ENCODE measurements at regions not wholly inside any gene's neighbourhood (a gene's known extent, or its start where the extent isn't known, plus 50 kb on each side); places are given as distances from the start of the nearest gene placed in this dataset.

DNA sequence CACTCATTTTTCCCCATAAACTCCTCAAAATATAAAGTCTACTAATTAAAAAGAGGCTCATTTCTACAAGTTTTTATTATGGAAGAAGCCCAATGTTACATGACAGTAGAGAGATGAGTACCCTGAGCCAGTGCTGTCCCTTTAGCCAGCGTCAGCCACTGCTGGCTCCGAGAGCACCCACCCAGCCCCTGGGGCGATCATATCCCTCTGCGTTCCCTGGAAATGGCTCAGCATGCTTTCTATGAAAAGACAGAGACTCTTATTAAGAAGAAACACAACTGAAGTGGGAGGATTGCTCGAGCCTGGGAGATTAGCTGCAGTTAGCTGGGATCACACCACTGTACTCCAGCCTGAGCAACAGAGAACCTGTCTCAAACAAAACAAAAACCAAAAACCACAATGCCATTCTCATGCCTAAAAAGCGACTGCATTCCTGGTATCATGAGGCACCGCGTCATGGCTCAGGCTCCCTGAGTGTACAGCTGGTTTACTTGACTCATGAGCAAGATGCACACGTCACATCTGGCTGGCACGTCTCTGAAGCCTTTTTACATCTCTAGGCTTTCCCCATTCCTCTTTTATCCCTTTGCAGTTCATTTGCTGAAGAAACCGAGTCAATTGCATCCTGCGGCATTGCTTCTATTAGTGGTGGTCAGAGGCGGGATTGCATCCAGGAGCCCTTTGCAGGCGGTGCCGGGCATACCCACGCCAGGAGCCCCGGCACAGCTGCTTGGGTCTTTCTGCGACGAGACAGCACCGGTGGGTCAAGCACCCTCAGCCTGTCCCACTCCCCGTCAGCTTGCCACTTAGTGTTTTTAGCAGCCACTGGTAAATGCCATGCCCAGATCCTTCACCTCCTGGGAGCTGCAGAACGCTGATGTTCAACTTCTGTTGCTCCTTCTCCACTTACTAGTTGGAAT is 119.9 kb downstream of the CTTN start:
- H3K27ac ChIP-seq (ENCODE audit: low read depth, low read length) = no peak overlapping the region
- H3K9ac ChIP-seq (ENCODE audit: low read depth in 1 of 3, low read length in 3 of 3) = no peak overlapping the region
- no peak overlapping the region for H3K4me3 ChIP-seq (ENCODE audit: low read length in 3 of 3)
- H3K36me3 ChIP-seq (ENCODE audit: control insufficient read depth in 3 of 3, insufficient read depth in 3 of 3, low read length in 3 of 3) = no peaks in the 10 kb centered on the region
- peaks cover 0 to 3% (median 2%) of the 10 kb centered on the region in 3 donors for H3K9me3 ChIP-seq (ENCODE audit: control insufficient read depth in 3 of 3, low read length in 3 of 3)
- peaks cover 6 to 36% (median 18%) of the 10 kb centered on the region in 3 donors for H3K27me3 ChIP-seq (ENCODE audit: control insufficient read depth in 3 of 3, insufficient read depth in 3 of 3, low read length in 3 of 3)
- H3K4me1 ChIP-seq (ENCODE audit: control insufficient read depth in 3 of 3, insufficient read depth in 3 of 3, low read length in 3 of 3) = no peaks in the 10 kb centered on the region

DNA sequence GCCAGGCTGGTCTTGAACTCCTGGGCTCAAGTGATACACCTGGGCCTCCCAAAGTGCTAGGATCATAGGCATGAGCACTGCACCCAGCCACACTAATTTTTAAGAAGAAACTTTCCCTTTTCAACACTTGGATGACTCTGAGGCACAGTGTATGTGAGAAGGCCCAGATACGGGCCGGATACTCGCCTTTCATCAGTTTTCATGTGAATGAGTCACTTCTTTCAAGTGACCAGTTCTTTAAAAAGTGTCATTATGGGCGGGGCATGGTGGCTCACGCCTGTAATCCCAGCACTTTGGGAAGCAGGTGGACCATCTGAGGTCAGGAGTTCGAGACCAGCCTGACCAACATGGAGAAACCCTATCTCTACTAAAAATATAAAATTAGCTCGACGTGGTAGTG is 120.8 kb downstream of the CTTN start:
- H3K4me3 ChIP-seq (ENCODE audit: low read length in 3 of 3) = no peak overlapping the region
- H3K4me1 ChIP-seq (ENCODE audit: control insufficient read depth in 3 of 3, insufficient read depth in 3 of 3, low read length in 3 of 3) = no peaks in the 10 kb centered on the region
- H3K9ac ChIP-seq (ENCODE audit: low read depth in 1 of 3, low read length in 3 of 3) = no peak overlapping the region
- peaks cover 9 to 36% (median 26%) of the 10 kb centered on the region in 3 donors for H3K27me3 ChIP-seq (ENCODE audit: control insufficient read depth in 3 of 3, insufficient read depth in 3 of 3, low read length in 3 of 3)
- H3K27ac ChIP-seq (ENCODE audit: low read depth, low read length) = no peak overlapping the region
- H3K36me3 ChIP-seq (ENCODE audit: control insufficient read depth in 3 of 3, insufficient read depth in 3 of 3, low read length in 3 of 3) = no peaks in the 10 kb centered on the region
- H3K9me3 ChIP-seq (ENCODE audit: control insufficient read depth in 3 of 3, low read length in 3 of 3) = peaks cover 0 to 3% (median 0%) of the 10 kb centered on the region in 3 donors

DNA sequence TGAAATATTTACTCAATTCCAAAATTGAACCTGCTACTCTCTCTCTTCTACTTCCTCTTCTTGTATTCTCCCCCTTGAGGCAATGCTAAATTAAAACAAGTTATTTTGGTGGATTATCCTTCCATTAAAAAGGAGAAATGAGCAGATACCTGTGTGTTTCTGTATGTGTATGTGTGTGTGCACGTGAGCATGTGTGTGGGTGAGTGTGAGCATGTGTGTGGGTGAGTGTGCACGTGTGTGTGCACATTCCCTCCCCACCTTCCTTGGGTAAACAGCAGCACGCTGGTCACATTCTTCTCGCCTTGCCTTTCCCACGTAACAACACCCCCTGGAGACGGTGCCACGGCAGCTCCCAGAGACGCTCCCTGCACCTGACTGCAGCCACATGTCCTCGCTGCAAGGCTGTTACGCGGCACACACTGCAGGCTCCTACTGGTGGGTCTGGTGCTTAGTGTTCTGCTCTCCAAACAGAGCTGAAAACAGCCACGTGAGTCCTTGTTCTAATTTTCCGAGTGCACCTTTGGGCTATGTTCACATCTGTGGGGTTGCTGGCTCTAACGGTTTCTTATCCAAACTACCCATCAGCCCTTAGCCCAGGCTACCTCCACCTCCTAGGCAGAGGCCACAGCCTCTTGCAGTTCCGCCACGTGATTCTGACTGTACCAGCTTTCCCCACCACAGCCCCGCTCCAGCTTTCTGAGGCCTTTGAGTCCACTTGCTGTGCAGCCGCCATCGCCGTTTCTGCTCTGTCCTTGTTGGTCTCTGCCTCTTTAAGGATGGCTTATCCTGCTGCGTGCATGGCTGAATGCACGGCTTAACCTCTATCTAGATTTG is 123.4 kb downstream of the CTTN start:
- Histone ChIP-seq H3K36me3 (ENCODE audit: control insufficient read depth in 3 of 3, insufficient read depth in 3 of 3, low read length in 3 of 3) (no peaks in the 10 kb centered on the region), H3K27me3 (ENCODE audit: control insufficient read depth in 3 of 3, insufficient read depth in 3 of 3, low read length in 3 of 3) (peaks cover 9 to 36% (median 31%) of the 10 kb centered on the region in 3 donors), H3K9ac (ENCODE audit: low read depth in 1 of 3, low read length in 3 of 3) (no peak overlapping the region), H3K4me1 (ENCODE audit: control insufficient read depth in 3 of 3, insufficient read depth in 3 of 3, low read length in 3 of 3) (no peaks in the 10 kb centered on the region), H3K4me3 (ENCODE audit: low read length in 3 of 3) (no peak overlapping the region), H3K9me3 (ENCODE audit: control insufficient read depth in 3 of 3, low read length in 3 of 3) (peaks cover 0 to 3% (median 0%) of the 10 kb centered on the region in 3 donors), H3K27ac (ENCODE audit: low read depth, low read length) (no peak overlapping the region)

DNA sequence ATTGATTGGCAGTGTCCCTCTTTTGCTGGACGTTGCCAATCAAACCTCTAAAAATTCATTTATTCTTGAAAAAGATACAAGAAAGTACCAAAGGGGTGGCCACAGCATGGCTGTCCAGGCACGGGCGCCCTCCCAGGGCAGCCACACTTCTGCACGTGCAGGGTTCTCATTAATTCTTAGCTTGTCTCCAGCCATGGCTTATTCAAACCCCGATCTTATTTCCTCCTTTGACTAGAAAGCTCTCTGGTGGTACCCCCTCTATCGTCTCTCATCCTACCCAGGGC is 123.9 kb downstream of the CTTN start:
- no peaks in the 10 kb centered on the region for H3K36me3 ChIP-seq (ENCODE audit: control insufficient read depth in 3 of 3, insufficient read depth in 3 of 3, low read length in 3 of 3)
- no peak overlapping the region for H3K9ac ChIP-seq (ENCODE audit: low read depth in 1 of 3, low read length in 3 of 3)
- no peaks in the 10 kb centered on the region for H3K4me1 ChIP-seq (ENCODE audit: control insufficient read depth in 3 of 3, insufficient read depth in 3 of 3, low read length in 3 of 3)
- H3K9me3 ChIP-seq (ENCODE audit: control insufficient read depth in 3 of 3, low read length in 3 of 3) = peaks cover 0 to 3% (median 0%) of the 10 kb centered on the region in 3 donors
- no peak overlapping the region for H3K27ac ChIP-seq (ENCODE audit: low read depth, low read length)
- H3K27me3 ChIP-seq (ENCODE audit: control insufficient read depth in 3 of 3, insufficient read depth in 3 of 3, low read length in 3 of 3) = peaks cover 9 to 36% (median 31%) of the 10 kb centered on the region in 3 donors
- no peak overlapping the region for H3K4me3 ChIP-seq (ENCODE audit: low read length in 3 of 3)

DNA sequence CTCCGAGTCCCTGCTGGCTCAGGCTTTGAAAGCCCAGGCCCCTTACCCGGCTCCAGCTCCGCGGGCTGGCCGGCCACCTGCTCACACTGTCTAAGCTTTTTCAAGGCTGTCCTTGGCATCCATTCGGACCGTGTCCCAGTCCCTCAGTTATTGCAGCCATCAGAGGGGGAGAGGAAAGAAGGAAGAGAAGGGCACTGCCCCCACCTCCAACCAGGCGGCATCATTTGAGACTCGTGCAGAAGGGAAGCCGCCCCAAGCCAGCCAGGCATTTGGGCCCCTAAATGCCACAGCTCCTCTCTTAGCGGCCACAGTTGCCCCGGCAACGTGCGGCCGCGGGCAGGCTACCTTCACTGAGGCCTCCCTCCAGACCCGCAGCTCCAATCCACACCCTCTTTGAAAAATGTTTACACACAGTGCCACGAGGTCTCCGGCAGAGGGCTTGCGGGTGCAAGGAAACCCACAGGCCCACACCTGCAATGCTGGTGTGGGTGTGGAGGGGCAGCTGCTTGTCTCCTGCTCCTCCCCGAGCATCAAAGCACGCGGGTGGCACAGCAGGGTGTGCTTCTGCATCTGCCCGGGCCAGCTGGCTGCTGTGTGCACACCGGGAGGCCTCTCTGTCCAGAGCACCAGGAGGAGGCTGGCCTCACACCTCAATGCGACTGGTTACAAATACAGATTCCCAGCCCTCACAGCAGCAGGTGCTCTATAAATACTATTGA is 124.4 kb downstream of the CTTN start:
- Histone ChIP-seq H3K36me3 (ENCODE audit: control insufficient read depth in 3 of 3, insufficient read depth in 3 of 3, low read length in 3 of 3) (no peaks in the 10 kb centered on the region), H3K9ac (ENCODE audit: low read depth in 1 of 3, low read length in 3 of 3) (no peak overlapping the region), H3K27ac (ENCODE audit: low read depth, low read length) (no peak overlapping the region), H3K27me3 (ENCODE audit: control insufficient read depth in 3 of 3, insufficient read depth in 3 of 3, low read length in 3 of 3) (peaks cover 9 to 33% (median 31%) of the 10 kb centered on the region in 3 donors), H3K4me1 (ENCODE audit: control insufficient read depth in 3 of 3, insufficient read depth in 3 of 3, low read length in 3 of 3) (no peaks in the 10 kb centered on the region), H3K4me3 (ENCODE audit: low read length in 3 of 3) (no peak overlapping the region), H3K9me3 (ENCODE audit: control insufficient read depth in 3 of 3, low read length in 3 of 3) (no peaks in the 10 kb centered on the region)

DNA sequence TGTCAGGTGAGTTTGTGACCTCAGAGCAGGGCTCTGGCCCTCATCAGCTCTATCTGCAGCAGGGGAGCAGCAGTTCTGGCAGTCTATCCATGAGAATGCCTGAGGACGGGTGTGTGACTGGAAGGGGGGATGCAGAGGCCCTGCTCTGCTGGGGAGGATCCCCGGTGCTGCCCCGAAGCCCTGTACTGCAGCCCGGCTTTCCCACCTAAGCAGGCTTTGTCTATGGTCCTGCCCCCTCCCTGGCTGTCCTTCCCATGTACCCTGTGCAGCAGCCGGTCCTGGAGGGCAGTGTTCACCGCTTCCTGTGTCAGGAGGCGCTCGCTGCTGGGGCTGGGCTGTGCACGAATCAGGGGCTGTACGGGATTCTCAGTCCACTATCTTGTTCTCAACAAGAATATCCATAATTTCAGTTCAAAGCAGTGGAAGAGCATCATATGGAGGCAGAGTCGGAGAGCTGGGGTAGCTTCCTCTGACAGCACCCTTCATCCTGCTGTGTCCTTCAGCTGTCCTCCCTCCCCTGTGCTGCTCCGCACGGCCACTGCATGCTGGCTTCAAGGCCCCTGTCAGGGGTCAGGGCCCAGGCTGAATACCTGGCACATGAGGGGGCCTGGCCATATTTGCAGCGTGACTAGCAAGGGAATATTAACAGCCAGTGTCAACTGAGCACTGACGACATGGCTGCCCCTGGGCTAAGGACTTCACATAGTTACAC is 125.2 kb downstream of the CTTN start:
- Histone ChIP-seq H3K36me3 (ENCODE audit: control insufficient read depth in 3 of 3, insufficient read depth in 3 of 3, low read length in 3 of 3) (no peaks in the 10 kb centered on the region), H3K4me1 (ENCODE audit: control insufficient read depth in 3 of 3, insufficient read depth in 3 of 3, low read length in 3 of 3) (no peaks in the 10 kb centered on the region), H3K9ac (ENCODE audit: low read depth in 1 of 3, low read length in 3 of 3) (no peak overlapping the region), H3K27me3 (ENCODE audit: control insufficient read depth in 3 of 3, insufficient read depth in 3 of 3, low read length in 3 of 3) (peaks cover 4 to 31% (median 31%) of the 10 kb centered on the region in 3 donors), H3K9me3 (ENCODE audit: control insufficient read depth in 3 of 3, low read length in 3 of 3) (no peaks in the 10 kb centered on the region), H3K27ac (ENCODE audit: low read depth, low read length) (no peak overlapping the region), H3K4me3 (ENCODE audit: low read length in 3 of 3) (no peak overlapping the region)

DNA sequence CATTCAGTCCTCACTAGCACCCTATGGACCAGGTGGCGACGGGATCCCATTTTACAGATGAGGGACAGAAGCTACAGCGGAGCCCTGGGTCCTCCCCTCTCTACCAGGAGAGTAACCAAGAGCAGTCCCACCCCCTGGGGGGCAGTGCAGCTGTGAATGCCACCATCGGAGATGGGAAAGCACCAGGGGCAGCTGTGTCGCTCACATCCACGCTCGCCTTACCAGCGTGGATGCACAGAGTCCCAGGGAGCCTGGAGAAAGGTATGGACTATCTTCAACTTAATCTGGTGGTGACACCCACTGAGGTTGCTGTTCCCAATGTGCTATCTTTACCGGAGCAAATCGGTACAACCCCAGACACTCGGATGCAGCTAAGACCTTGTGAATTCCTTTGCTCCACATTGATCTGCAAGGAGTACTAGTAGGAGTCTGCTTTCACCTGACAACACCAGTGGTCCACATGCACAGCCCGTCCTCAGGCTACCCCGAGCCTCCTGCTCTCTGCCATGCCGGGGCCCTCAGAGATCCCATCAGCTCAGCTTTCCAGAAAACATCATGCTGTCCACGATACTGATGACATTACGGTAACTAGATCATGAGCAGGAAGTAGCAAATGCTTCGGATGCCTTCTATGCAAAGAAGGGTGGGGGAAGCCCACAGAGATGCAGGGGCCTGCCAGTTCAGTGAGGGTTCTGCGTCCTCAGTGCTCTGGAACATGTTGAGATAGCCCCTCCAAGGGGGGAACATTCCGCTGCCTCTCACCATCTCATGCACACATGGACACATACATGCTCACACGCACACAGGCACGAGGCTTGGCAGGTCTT is 126.0 kb downstream of the CTTN start:
- Histone ChIP-seq H3K27ac (ENCODE audit: low read depth, low read length) (no peak overlapping the region), H3K4me1 (ENCODE audit: control insufficient read depth in 3 of 3, insufficient read depth in 3 of 3, low read length in 3 of 3) (no peaks in the 10 kb centered on the region), H3K9ac (ENCODE audit: low read depth in 1 of 3, low read length in 3 of 3) (no peak overlapping the region), H3K36me3 (ENCODE audit: control insufficient read depth in 3 of 3, insufficient read depth in 3 of 3, low read length in 3 of 3) (no peaks in the 10 kb centered on the region), H3K9me3 (ENCODE audit: control insufficient read depth in 3 of 3, low read length in 3 of 3) (no peaks in the 10 kb centered on the region), H3K4me3 (ENCODE audit: low read length in 3 of 3) (no peak overlapping the region), H3K27me3 (ENCODE audit: control insufficient read depth in 3 of 3, insufficient read depth in 3 of 3, low read length in 3 of 3) (peaks cover 4 to 31% (median 24%) of the 10 kb centered on the region in 3 donors)

DNA sequence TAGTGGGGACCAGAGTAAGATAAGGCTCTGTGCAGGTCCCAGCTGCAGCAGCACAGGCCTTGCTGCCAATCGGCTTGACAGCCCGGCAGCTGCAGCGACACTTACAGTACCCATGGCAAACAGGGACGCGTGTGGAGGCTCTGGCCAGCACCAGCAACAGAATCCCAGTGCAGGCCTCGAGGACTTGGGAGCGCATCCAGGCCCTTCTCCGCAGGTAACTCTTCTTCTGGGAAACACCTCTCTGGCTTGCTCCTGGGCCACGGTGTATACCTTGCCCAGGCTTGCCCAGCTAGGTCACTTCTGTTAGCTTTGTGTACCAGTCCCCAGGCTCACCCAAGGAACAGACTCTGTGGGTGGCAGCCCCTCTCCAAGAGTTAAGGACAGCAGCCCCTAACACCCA is 126.7 kb downstream of the CTTN start:
- Histone ChIP-seq H3K4me3 (ENCODE audit: low read length in 3 of 3) (no peak overlapping the region), H3K9ac (ENCODE audit: low read depth in 1 of 3, low read length in 3 of 3) (no peak overlapping the region), H3K4me1 (ENCODE audit: control insufficient read depth in 3 of 3, insufficient read depth in 3 of 3, low read length in 3 of 3) (no peaks in the 10 kb centered on the region), H3K27ac (ENCODE audit: low read depth, low read length) (no peak overlapping the region), H3K27me3 (ENCODE audit: control insufficient read depth in 3 of 3, insufficient read depth in 3 of 3, low read length in 3 of 3) (peaks cover 4 to 31% (median 24%) of the 10 kb centered on the region in 3 donors), H3K36me3 (ENCODE audit: control insufficient read depth in 3 of 3, insufficient read depth in 3 of 3, low read length in 3 of 3) (no peaks in the 10 kb centered on the region), H3K9me3 (ENCODE audit: control insufficient read depth in 3 of 3, low read length in 3 of 3) (no peaks in the 10 kb centered on the region)

DNA sequence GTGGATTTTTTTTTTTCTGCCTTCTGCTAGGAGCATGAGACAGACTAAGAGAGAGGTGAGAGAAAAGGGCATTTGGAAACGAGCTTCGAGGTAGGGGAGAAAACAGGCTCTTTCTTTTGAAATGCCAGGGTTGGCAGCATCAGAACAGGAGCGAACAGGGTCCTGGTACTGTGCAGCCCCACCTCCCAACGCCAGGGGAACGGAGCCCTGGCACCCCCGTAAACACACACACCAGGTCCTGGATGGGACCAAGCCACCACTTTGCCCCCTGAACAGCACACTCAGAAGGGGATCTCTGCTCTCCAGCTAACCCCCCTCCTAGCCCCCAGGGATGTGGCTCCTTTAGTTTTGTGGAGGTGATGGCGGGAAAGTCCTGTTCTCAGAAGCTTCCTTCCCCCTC is 127.1 kb downstream of the CTTN start:
- Histone ChIP-seq H3K4me1 (ENCODE audit: control insufficient read depth in 3 of 3, insufficient read depth in 3 of 3, low read length in 3 of 3) (no peaks in the 10 kb centered on the region), H3K9ac (ENCODE audit: low read depth in 1 of 3, low read length in 3 of 3) (no peak overlapping the region), H3K4me3 (ENCODE audit: low read length in 3 of 3) (no peak overlapping the region), H3K9me3 (ENCODE audit: control insufficient read depth in 3 of 3, low read length in 3 of 3) (no peaks in the 10 kb centered on the region), H3K27me3 (ENCODE audit: control insufficient read depth in 3 of 3, insufficient read depth in 3 of 3, low read length in 3 of 3) (peaks cover 4 to 31% (median 22%) of the 10 kb centered on the region in 3 donors), H3K27ac (ENCODE audit: low read depth, low read length) (no peak overlapping the region), H3K36me3 (ENCODE audit: control insufficient read depth in 3 of 3, insufficient read depth in 3 of 3, low read length in 3 of 3) (no peaks in the 10 kb centered on the region)
